ENCODE measurements at regions not wholly inside any gene's neighbourhood (a gene's known extent, or its start where the extent isn't known, plus 50 kb on each side); places are given as distances from the start of the nearest gene placed in this dataset.

GRCh38 chr11:119787074-119787461, 58.1 kb upstream of the NECTIN1 start:
- Histone ChIP-seq H3K79me2 (ENCODE audit: insufficient read depth, low read length) (no peaks in the 10 kb centered on the region), H3K9me3 (ENCODE audit: low read length) (no peaks in the 10 kb centered on the region), H3K4me3 (replicated peaks in 1 of 3; ENCODE audit: insufficient read depth in 1 of 3, low read depth in 2 of 3, low read length in 3 of 3) (no peak overlapping the region), H4K20me1 (ENCODE audit: insufficient read depth, low read length) (no peaks in the 10 kb centered on the region), H3K27ac (ENCODE audit: extremely low read length, insufficient read depth, low read length) (no peak overlapping the region), H3K9ac (ENCODE audit: insufficient read depth, low read depth, low read length) (no peak overlapping the region), H3K4me2 (ENCODE audit: low read depth, low read length) (no peak overlapping the region), H3K4me1 (ENCODE audit: insufficient read depth, low read length) (no peaks in the 10 kb centered on the region), H2AFZ (ENCODE audit: low read length) (no peak overlapping the region), H3K36me3 (replicated peaks in 1 of 2; ENCODE audit: control insufficient read depth in 1 of 2, insufficient read depth in 2 of 2, low read length in 2 of 2) (no peaks in the 10 kb centered on the region), H3K27me3 (ENCODE audit: control insufficient read depth in 1 of 2, insufficient read depth in 2 of 2, low read length in 2 of 2) (peaks cover 10 to 36% of the 10 kb centered on the region in 2 experiments; a peak in 4 of 5 replicates)
- DNase-seq (ENCODE audit: low spot score) (no peak), FAIRE-seq (no peak), ATAC-seq (no peak)
- 14% methylated on average over 2 of the region's 6 CpGs for WGBS (ENCODE audit: low lambda C conversion rate)
- intact Hi-C loops (cut with micrococcal nuclease; ENCODE audit: unreplicated experiment) (no loop called here), in situ Hi-C loops (cut with HindIII; ENCODE audit: extremely low pct_ligation_motif_present, low pct_unique_long_range_greater_than_20kb) (no loop called here)
- no TSS peak for BruUV-seq (replicated peaks)
- CTCF ChIA-PET (ENCODE audit: low intra/inter-chr PET ratio, low total read pairs): no interaction called here
- POLR2A ChIA-PET: no interaction called here
- TF ChIP-seq ELF3 (CRISPR knock-in tag; IDR thresholded peaks at IDR 0.05) (no peak), HMGXB3 (CRISPR knock-in tag; IDR thresholded peaks at IDR 0.05; ENCODE audit: borderline replicate concordance) (no peak), ZNF607 (CRISPR knock-in tag; IDR thresholded peaks at IDR 0.05; ENCODE audit: borderline replicate concordance) (no peak), ZFP37 (CRISPR knock-in tag; IDR thresholded peaks at IDR 0.05; ENCODE audit: borderline replicate concordance) (no peak), ZEB1 (IDR thresholded peaks at IDR 0.05; ENCODE audit: insufficient replicate concordance, low read depth) (no peak), ZBTB38 (CRISPR knock-in tag; IDR thresholded peaks at IDR 0.05) (no peak), FOXP4 (CRISPR knock-in tag; IDR thresholded peaks at IDR 0.05) (no peak), AFF4 (CRISPR knock-in tag; IDR thresholded peaks at IDR 0.05) (no peak), EEA1 (CRISPR knock-in tag; IDR thresholded peaks at IDR 0.05; ENCODE audit: borderline replicate concordance) (no peak), USF2 (IDR thresholded peaks at IDR 0.05; ENCODE audit: low read depth, low read length) (no peak), USF2 (CRISPR knock-in tag; IDR thresholded peaks at IDR 0.05; ENCODE audit: borderline replicate concordance) (no peak), ZKSCAN8 (CRISPR knock-in tag; IDR thresholded peaks at IDR 0.05; ENCODE audit: borderline replicate concordance) (no peak), ZNF24 (IDR thresholded peaks at IDR 0.05) (no peak), ZNF652 (CRISPR knock-in tag; IDR thresholded peaks at IDR 0.05; ENCODE audit: borderline replicate concordance, low read depth) (no peak)

Data from HepG2 (cell line).